ENCODE measurements at regions not wholly inside any gene's neighbourhood (a gene's known extent, or its start where the extent isn't known, plus 50 kb on each side); places are given as distances from the start of the nearest gene placed in this dataset.
A peak's percentile ranks its signal among the peaks of the same experiment; 100 is the strongest.

DNA sequence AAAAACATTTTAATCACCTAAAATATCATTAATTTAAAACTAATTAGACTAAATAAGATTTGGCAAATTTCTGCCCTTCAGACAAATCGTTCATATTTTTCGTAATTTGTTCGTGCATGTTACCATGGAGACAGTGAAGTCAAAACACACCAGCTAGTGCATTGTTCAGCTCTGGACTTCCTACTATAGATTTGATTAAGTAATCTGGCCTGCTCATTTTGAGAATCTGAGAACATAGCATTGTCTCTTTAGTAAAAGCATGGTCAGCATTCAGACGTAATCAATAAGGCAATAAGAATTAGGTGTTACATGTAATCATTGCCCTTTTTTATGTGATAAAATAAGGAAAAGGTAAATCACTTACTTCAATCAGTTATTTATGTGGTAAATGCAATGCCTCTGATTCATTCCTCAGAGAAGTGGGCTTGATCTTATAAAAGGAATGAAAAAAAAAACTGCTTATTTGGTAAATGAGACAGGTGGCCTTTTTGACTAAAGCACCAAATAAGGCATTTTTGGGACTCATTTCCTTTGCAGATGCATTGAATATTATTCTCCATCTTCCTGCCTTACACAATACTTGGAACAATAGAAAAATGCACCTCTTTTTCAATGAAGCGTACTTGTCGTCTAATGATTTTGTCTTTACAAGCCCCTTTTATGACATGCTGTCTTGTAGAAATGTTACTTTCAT, 84.5 kb upstream of the FNDC3B start:
- H3K4me3 ChIP-seq = no peak overlapping the region
- H3K27ac ChIP-seq = no peak overlapping the region

DNA sequence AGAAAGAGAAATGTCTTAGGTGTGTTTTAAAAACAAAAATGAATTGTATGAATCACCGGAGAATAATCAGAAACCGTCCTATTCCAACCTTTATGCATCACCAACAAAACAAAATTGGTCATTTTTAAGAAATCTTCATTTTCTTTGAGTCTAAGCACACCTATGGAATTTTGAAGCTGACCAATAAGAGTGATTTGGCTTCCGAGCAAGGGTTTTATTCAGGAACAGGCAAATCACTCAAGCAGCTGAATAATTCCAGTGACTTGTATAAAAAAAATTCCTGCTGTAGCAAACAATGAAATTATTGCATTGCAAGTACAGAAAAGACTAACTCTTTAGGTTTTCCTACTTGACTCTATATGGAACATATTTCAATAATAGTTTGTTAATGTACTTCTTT, 83.8 kb upstream of the FNDC3B start:
- H3K4me3 ChIP-seq = no peak overlapping the region
- H3K27ac ChIP-seq = no peak overlapping the region

- Histone ChIP-seq H3K27ac (no peak overlapping the region), H3K4me3 (no peak overlapping the region)
Observed at GRCh38 chr3:171956181-171956683, 83.1 kb upstream of the FNDC3B start.

DNA sequence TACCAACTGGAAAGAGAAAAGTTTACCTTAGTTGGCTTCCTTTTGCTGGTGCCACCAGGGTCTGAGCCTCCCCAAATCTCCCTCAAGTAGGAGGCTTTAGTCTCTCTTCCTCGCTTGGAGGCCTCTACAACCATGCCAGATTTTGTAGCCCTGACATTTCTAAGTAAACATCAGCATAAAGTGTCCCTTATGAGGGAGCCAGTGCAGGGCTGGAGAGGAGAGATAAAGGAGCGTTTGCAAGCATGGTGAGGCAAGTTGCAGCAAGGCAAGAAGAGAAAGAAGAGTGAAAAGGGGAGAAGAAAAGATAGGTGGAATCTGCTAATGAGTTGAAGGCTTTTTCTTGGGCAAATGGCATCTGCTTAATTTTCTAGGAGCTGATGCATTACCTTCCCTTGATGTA, 82.7 kb upstream of the FNDC3B start:
- H3K4me3 ChIP-seq = no peak overlapping the region
- H3K27ac ChIP-seq = no peak overlapping the region

- Histone ChIP-seq H3K4me3 (no peak overlapping the region), H3K27ac (no peak overlapping the region)
Observed at GRCh38 chr3:171959532-171960089, 79.8 kb upstream of the FNDC3B start.

DNA sequence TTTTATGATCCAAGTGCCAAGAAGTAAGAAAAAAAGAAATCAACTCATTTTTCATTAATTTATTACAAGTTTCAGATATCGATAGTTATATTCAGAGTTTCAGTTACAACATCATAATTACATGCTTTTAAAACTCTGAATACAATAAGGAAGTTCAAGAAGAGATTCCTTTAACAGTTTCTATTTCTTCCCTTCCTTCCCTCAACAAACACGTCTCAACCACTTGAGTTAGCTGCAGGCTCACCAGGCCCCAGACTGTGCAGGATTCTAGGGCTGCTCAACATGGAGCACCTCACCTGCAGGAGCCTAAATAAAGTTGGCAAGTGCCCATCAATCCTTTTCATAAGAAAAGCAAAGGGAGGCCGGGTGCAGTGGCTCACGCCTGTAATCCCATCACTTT, 79.2 kb upstream of the FNDC3B start:
- Histone ChIP-seq H3K4me3 (no peak overlapping the region), H3K27ac (peak overlapping the region in 1 of 21 experiments; percentile 19)

GRCh38 chr3:171962137-171962720, 77.1 kb upstream of the FNDC3B start:
- H3K27ac ChIP-seq = no peak overlapping the region
- H3K4me3 ChIP-seq = no peak overlapping the region

DNA sequence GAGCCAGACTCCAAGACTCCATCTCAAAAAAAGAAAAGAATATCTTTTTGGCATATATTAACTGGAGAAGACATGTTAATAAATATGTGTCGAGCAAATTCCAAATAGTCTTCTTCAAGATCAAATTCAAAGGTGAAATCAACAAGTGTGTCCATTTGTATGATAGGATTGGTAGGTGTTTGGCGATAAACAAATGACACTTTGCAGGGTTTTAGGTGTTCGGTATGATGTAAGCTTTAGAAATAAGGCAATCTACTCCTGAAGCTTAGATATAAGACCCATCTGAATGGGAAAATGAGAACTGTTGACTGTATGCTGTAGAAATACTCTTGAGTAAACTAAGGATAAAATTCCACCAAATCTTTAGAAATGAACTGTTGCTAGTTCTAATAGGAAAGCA, 75.8 kb upstream of the FNDC3B start:
- Histone ChIP-seq H3K4me3 (no peak overlapping the region), H3K27ac (no peak overlapping the region)

GRCh38 chr3:171965067-171965712, 74.2 kb upstream of the FNDC3B start:
- no peak overlapping the region for H3K27ac ChIP-seq
- H3K4me3 ChIP-seq = no peak overlapping the region

GRCh38 chr3:171966533-171967136, 72.7 kb upstream of the FNDC3B start:
- Histone ChIP-seq H3K27ac (peak overlapping the region in 10 of 21 experiments; percentile 11 to 71 (median 38)), H3K4me3 (no peak overlapping the region)

- no peak overlapping the region for H3K4me3 ChIP-seq
- H3K27ac ChIP-seq = peak overlapping the region in 9 of 21 experiments; percentile 11 to 71 (median 44)
Observed at GRCh38 chr3:171967137-171967783, 72.1 kb upstream of the FNDC3B start.

DNA sequence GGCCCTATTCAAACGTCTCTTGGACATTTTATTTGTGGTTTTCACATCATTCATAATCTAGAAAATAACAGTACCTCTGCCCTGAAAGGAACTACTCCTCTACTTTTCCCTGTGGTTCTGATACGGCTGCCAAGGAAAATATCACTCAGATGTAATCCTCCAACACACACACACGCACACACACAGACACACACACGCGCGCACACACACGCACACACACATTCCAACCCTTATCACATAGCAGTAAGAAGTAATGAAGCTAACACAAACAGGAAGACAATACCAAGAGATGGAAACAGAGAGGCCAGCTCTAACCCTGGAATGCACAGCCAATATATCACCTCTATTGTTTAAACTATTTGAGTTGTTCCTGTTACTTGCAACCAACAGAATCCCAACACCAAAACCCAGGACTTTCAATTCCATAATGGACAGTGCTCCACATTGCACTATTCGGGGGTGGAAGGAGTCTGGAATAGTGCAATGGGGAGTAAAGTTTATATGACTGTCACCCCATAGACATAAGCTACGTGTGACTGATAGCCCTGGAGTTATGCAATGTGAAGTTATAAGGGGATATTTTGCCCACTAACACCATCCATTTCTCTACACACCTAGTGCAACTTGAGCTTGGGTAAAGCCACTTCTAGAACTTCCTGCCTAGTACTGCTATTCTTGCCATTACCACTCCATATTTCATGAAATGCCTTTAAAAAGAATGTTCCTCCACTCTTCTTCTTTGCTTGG, 71.3 kb upstream of the FNDC3B start:
- Histone ChIP-seq H3K27ac (peak overlapping the region in 7 of 21 experiments; percentile 6 to 58 (median 25)), H3K4me3 (no peak overlapping the region)

DNA sequence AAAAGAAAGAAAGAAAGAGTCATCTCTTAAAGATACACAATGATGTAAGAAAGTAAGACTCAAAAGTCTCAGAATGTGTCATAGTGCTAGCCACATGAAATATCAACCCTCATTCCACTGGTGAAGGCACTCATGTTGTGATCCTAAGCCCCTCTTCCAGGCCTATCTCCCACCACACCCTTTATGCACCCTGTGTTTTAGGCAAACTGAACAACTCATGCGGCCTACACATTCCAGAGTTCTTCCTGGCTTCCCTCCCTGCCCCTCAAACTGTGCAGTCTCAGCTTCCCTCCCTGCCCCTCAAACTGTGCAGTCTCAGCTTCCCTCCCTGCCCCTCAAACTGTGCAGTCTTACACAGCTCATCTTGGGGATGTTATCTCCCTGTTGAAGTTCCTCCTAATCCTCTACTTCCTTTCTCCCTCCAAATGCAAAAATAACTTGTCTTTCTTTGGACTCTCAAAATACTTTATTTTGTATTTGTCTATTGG, 69.0 kb upstream of the FNDC3B start:
- H3K4me3 ChIP-seq = no peak overlapping the region
- no peak overlapping the region for H3K27ac ChIP-seq

GRCh38 chr3:171971919-171972514, 67.4 kb upstream of the FNDC3B start:
- Histone ChIP-seq H3K27ac (no peak overlapping the region), H3K4me3 (no peak overlapping the region)

GRCh38 chr3:171972871-171973348, 66.5 kb upstream of the FNDC3B start:
- no peak overlapping the region for H3K4me3 ChIP-seq
- H3K27ac ChIP-seq = no peak overlapping the region

- Histone ChIP-seq H3K4me3 (no peak overlapping the region), H3K27ac (no peak overlapping the region)
Observed at GRCh38 chr3:171974986-171975837, 64.2 kb upstream of the FNDC3B start.

DNA sequence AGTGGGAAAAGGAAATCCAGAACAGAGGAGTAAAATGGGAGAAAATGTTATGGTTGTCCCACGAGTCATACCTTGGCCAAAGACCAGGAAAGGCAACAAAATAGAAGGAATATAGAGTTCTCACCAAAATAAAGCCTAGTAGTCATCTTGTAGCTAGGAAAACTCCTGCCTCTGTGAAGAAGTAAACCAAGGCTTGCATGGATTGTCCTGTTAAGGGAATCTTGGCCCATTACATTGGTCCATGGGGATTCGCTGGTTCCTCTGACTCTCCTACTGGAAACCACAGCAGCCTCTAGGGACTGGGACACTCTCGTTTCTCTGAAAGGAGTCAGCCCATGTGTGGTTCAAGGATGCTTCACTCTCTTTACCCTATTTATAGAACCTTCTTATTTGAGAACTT, 62.9 kb upstream of the FNDC3B start:
- Histone ChIP-seq H3K4me3 (no peak overlapping the region), H3K27ac (no peak overlapping the region)

GRCh38 chr3:171977441-171977840, 61.9 kb upstream of the FNDC3B start:
- Histone ChIP-seq H3K27ac (no peak overlapping the region), H3K4me3 (no peak overlapping the region)
